Choroid plexus epithelial cell (primary cell): ENCODE measurements at regions not wholly inside any gene's neighbourhood (a gene's known extent, or its start where the extent isn't known, plus 50 kb on each side); places are given as distances from the start of the nearest gene placed in this dataset.

Experiments used
- DNase-seq: peaks from one replicate; pipeline ENCODE4 v3.0.0-alpha.2; 2010; ENCODE audit warnings: low read depth
- H3K4me3 ChIP-seq: 2 replicates; pipeline ENCODE4 v1.5.1; 2011; ENCODE audit warnings: low read depth, mild to moderate bottlenecking, control low read depth, low read length, moderate library complexity
- TF ChIP-seq, protein P1 (sequence below): conservative IDR thresholded peaks from 2 replicates; pipeline ENCODE4 v1.5.1; 2011; ENCODE audit warnings: low read depth, mild to moderate bottlenecking, control low read depth, inconsistent platforms, low read length, moderate library complexity

GRCh38 chr2:120524174-120524573 is 178.2 kb downstream of the INHBB start:
- TF ChIP-seq, protein P1, sequence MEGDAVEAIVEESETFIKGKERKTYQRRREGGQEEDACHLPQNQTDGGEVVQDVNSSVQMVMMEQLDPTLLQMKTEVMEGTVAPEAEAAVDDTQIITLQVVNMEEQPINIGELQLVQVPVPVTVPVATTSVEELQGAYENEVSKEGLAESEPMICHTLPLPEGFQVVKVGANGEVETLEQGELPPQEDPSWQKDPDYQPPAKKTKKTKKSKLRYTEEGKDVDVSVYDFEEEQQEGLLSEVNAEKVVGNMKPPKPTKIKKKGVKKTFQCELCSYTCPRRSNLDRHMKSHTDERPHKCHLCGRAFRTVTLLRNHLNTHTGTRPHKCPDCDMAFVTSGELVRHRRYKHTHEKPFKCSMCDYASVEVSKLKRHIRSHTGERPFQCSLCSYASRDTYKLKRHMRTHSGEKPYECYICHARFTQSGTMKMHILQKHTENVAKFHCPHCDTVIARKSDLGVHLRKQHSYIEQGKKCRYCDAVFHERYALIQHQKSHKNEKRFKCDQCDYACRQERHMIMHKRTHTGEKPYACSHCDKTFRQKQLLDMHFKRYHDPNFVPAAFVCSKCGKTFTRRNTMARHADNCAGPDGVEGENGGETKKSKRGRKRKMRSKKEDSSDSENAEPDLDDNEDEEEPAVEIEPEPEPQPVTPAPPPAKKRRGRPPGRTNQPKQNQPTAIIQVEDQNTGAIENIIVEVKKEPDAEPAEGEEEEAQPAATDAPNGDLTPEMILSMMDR, result no peak
- no peak overlapping the region for H3K4me3 ChIP-seq
- DNase-seq, result no peak

GRCh38 chr2:120525056-120526046 is 179.4 kb downstream of the INHBB start:
- TF ChIP-seq, protein P1, result no peak
- no peak overlapping the region for H3K4me3 ChIP-seq
- no peak for DNase-seq

DNA sequence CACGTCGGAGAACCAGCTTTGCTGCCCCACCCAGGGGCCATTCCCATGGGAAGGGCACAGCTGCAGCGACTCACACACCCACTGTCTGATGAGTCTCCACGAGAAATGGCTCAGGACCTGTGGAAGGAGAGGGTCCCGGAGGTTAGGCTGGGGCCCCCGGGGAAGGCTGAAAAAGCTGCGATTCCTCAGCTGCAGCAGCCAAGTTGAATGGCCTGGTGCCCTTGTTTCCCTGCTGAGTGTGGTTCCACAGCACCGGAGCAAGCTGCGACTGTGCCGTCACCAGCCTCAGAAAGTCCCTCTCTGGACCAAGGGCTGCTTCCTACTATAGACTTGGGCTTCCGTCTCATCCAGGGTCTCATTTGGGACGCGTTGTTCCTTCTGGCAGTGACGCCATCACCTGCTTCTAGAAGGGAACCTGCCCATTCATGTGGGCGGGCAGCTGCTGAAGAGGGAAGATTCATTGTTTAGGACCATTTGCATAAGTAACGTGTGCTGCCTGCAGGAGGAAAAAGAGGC is 180.2 kb downstream of the INHBB start:
- no peak overlapping the region for H3K4me3 ChIP-seq
- DNase-seq, result no peak
- TF ChIP-seq, protein P1, result no peak

GRCh38 chr2:120526997-120527945 is 181.3 kb downstream of the INHBB start:
- no peak overlapping the region for H3K4me3 ChIP-seq
- DNase-seq, result no peak
- TF ChIP-seq, protein P1, result no peak

- TF ChIP-seq, protein P1, result no peak
- no peak overlapping the region for H3K4me3 ChIP-seq
- DNase-seq, result no peak
These were observed 182.2 kb downstream of the INHBB start for GRCh38 chr2:120528051-120528692.

GRCh38 chr2:120528693-120529076 is 182.7 kb downstream of the INHBB start:
- DNase-seq, result no peak
- H3K4me3 ChIP-seq, result no peak overlapping the region
- TF ChIP-seq, protein P1, result no peak
